Tibial nerve (tissue), 4 donors: ENCODE measurements at regions not wholly inside any gene's neighbourhood (a gene's known extent, or its start where the extent isn't known, plus 50 kb on each side); places are given as distances from the start of the nearest gene placed in this dataset.

ENCODE experiments used
- CTCF ChIP-seq, 5 experiments: fragments of 200-600 bp in 3 of 5; fragments of 450-650 bp in 2 of 5; sonication (generic) in 3 of 5; IDR thresholded peaks; one replicate each; pipeline ENCODE4 v1.5.1; 2016 to 2019; ENCODE audit warnings: antibody characterized with exemption in 5 of 5, mild to moderate bottlenecking in 3 of 5, moderate library complexity in 2 of 5
- EP300 ChIP-seq, 2 donors: sonication (generic); formaldehyde crosslinking; IDR thresholded peaks; one replicate each; pipeline ENCODE4 v1.6.1; 2017; ENCODE audit warnings: antibody characterized with exemption in 2 of 2, mild to moderate bottlenecking in 1 of 2
- POLR2A ChIP-seq, 2 donors: fragments of 450-650 bp; IDR thresholded peaks; one replicate each; pipeline ENCODE4 v1.6.1; 2017; ENCODE audit warnings: antibody characterized with exemption in 2 of 2, mild to moderate bottlenecking in 2 of 2, moderate library complexity in 2 of 2

- TF ChIP-seq CTCF (IDR thresholded peaks at IDR 0.05) (no peak), POLR2A (IDR thresholded peaks at IDR 0.05) (no peak), EP300 (IDR thresholded peaks at IDR 0.05) (no peak)
Measured at GRCh38 chr7:79713276-79713675, 259.8 kb upstream of the MAGI2 start.
